ENCODE measurements at regions not wholly inside any gene's neighbourhood (a gene's known extent, or its start where the extent isn't known, plus 50 kb on each side); places are given as distances from the start of the nearest gene placed in this dataset.

GRCh38 chr4:142913034-142913433, 66.9 kb upstream of the INPP4B start:
- no peak for TF ChIP-seq EZH2 (IDR thresholded peaks at IDR 0.05; ENCODE audit: borderline replicate concordance, low read depth, low read length, severe bottlenecking)
- TF ChIP-seq, protein P1, sequence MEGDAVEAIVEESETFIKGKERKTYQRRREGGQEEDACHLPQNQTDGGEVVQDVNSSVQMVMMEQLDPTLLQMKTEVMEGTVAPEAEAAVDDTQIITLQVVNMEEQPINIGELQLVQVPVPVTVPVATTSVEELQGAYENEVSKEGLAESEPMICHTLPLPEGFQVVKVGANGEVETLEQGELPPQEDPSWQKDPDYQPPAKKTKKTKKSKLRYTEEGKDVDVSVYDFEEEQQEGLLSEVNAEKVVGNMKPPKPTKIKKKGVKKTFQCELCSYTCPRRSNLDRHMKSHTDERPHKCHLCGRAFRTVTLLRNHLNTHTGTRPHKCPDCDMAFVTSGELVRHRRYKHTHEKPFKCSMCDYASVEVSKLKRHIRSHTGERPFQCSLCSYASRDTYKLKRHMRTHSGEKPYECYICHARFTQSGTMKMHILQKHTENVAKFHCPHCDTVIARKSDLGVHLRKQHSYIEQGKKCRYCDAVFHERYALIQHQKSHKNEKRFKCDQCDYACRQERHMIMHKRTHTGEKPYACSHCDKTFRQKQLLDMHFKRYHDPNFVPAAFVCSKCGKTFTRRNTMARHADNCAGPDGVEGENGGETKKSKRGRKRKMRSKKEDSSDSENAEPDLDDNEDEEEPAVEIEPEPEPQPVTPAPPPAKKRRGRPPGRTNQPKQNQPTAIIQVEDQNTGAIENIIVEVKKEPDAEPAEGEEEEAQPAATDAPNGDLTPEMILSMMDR (IDR thresholded peaks at IDR 0.05; ENCODE audit: borderline replicate concordance, extremely low read depth, low read length, poor library complexity, severe bottlenecking) = no peak
